Endodermal cell (in vitro differentiated cells): ENCODE measurements at regions not wholly inside any gene's neighbourhood (a gene's known extent, or its start where the extent isn't known, plus 50 kb on each side); places are given as distances from the start of the nearest gene placed in this dataset.

Experiments used
- DNase-seq: peaks from one replicate; pipeline ENCODE4 v3.0.0-alpha.2; 2017
- H3K27ac ChIP-seq: 2 replicates; pipeline ENCODE4 v1.5.1; 2013; ENCODE audit warnings: mild to moderate bottlenecking, low read depth, low read length, moderate library complexity
- H3K27me3 ChIP-seq: 2 replicates; pipeline ENCODE4 v1.6.1; 2013; ENCODE audit warnings: mild to moderate bottlenecking, low read length, moderate library complexity; ENCODE audit not compliant: insufficient read depth, control insufficient read depth, poor library complexity, severe bottlenecking
- H3K36me3 ChIP-seq: 2 replicates; pipeline ENCODE4 v1.7.0; 2013; ENCODE audit warnings: mild to moderate bottlenecking, low read length, moderate library complexity; ENCODE audit not compliant: control insufficient read depth, insufficient read depth
- H3K4me1 ChIP-seq: one replicate; pipeline ENCODE4 v1.7.0; 2013; ENCODE audit warnings: low read length; ENCODE audit not compliant: control insufficient read depth, insufficient read depth
- H3K4me3 ChIP-seq: 2 replicates; pipeline ENCODE4 v1.5.1; 2013; ENCODE audit warnings: mild to moderate bottlenecking, low read length, moderate library complexity
- H3K9ac ChIP-seq: 2 replicates; pipeline ENCODE4 v1.6.1; 2013; ENCODE audit warnings: mild to moderate bottlenecking, low read length, moderate library complexity; ENCODE audit not compliant: poor library complexity, severe bottlenecking; ENCODE audit errors: extremely low read depth
- H3K9me3 ChIP-seq: 2 replicates; pipeline ENCODE4 v1.6.1; 2013; ENCODE audit warnings: mild to moderate bottlenecking, low read length, moderate library complexity; ENCODE audit not compliant: control insufficient read depth
- H3K27ac Mint-ChIP-seq: 2 replicates; pipeline ENCODE4 v1.8.0; 2020; ENCODE audit warnings: mixed read lengths
- H3K27me3 Mint-ChIP-seq: 2 replicates; pipeline ENCODE4 v1.8.0; 2021; ENCODE audit warnings: mild to moderate bottlenecking, mixed read lengths; ENCODE audit not compliant: insufficient read depth
- H3K36me3 Mint-ChIP-seq: 2 replicates; pipeline ENCODE4 v1.8.0; 2020; ENCODE audit warnings: low read depth, mixed read lengths
- H3K4me1 Mint-ChIP-seq: 2 replicates; pipeline ENCODE4 v1.8.0; 2020; ENCODE audit warnings: mixed read lengths
- H3K4me3 Mint-ChIP-seq: 2 replicates; pipeline ENCODE4 v1.8.0; 2020; ENCODE audit warnings: mild to moderate bottlenecking, moderate library complexity, mixed read lengths
- H3K9me3 Mint-ChIP-seq: 2 replicates; pipeline ENCODE4 v1.8.0; 2020; ENCODE audit warnings: mild to moderate bottlenecking, mixed read lengths
- WGBS, 2 experiments: methylation state at CpG; one replicate each; pipeline versions ENCODE4 v1.1.5 to v1.1.7; 2013; ENCODE audit warnings: missing lambda C conversion rate in 2 of 2, mixed read lengths in 1 of 2; ENCODE audit not compliant: insufficient coverage in 1 of 2, insufficient read length in 1 of 2; 5-methylcytosine and 5-hydroxymethylcytosine counted together
- TF ChIP-seq, protein P1 (sequence below): fragments of 200-600 bp; sonication (generic); conservative IDR thresholded peaks from 2 replicates; pipeline ENCODE4 v1.5.0; 2021; ENCODE audit warnings: antibody characterized with exemption, mild to moderate bottlenecking

- TF ChIP-seq, protein P1, sequence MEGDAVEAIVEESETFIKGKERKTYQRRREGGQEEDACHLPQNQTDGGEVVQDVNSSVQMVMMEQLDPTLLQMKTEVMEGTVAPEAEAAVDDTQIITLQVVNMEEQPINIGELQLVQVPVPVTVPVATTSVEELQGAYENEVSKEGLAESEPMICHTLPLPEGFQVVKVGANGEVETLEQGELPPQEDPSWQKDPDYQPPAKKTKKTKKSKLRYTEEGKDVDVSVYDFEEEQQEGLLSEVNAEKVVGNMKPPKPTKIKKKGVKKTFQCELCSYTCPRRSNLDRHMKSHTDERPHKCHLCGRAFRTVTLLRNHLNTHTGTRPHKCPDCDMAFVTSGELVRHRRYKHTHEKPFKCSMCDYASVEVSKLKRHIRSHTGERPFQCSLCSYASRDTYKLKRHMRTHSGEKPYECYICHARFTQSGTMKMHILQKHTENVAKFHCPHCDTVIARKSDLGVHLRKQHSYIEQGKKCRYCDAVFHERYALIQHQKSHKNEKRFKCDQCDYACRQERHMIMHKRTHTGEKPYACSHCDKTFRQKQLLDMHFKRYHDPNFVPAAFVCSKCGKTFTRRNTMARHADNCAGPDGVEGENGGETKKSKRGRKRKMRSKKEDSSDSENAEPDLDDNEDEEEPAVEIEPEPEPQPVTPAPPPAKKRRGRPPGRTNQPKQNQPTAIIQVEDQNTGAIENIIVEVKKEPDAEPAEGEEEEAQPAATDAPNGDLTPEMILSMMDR, result no peak
- H3K27ac Mint-ChIP-seq, result no peak overlapping the region
- peak; percentile 54 for DNase-seq
- 43 to 60% methylated on average over 3 to 7 of the region's 7 CpGs for WGBS, 2 experiments
- peaks cover 5% of the 10 kb centered on the region for H3K27me3 Mint-ChIP-seq
- H3K4me1 Mint-ChIP-seq, result peaks cover 20% of the 10 kb centered on the region
- H3K36me3 Mint-ChIP-seq, result peaks cover under 1% of the 10 kb centered on the region
- H3K4me3 Mint-ChIP-seq, result no peak overlapping the region
- H3K9me3 Mint-ChIP-seq, result no peaks in the 10 kb centered on the region
- no peak overlapping the region for H3K4me3 ChIP-seq
- H3K36me3 ChIP-seq, result no peaks in the 10 kb centered on the region
- H3K9me3 ChIP-seq, result no peaks in the 10 kb centered on the region
- no peaks in the 10 kb centered on the region for H3K27me3 ChIP-seq
- H3K9ac ChIP-seq, result no peak overlapping the region
- peaks cover 4% of the 10 kb centered on the region for H3K4me1 ChIP-seq
- peak overlapping the region; percentile 12 for H3K27ac ChIP-seq
Observed at GRCh38 chr7:21030237-21030871, 243.7 kb upstream of the SP8 start.

- Mint-ChIP-seq H3K4me1 (peaks cover 44% of the 10 kb centered on the region), H3K27me3 (no peaks in the 10 kb centered on the region), H3K9me3 (peaks cover 24% of the 10 kb centered on the region), H3K36me3 (peaks cover 21% of the 10 kb centered on the region), H3K27ac (no peak overlapping the region), H3K4me3 (no peak overlapping the region)
- TF ChIP-seq, protein P1, result no peak
- H3K27ac ChIP-seq, result peak overlapping the region; percentile 21
- H3K4me1 ChIP-seq, result peaks cover 13% of the 10 kb centered on the region
- H3K9me3 ChIP-seq, result peaks cover 20% of the 10 kb centered on the region
- no peak overlapping the region for H3K4me3 ChIP-seq
- H3K27me3 ChIP-seq, result no peaks in the 10 kb centered on the region
- no peak for DNase-seq
- no peak overlapping the region for H3K9ac ChIP-seq
- 74% methylated on average over 2 of the region's 2 CpGs; no CpG with 5 or more reads in 1 of the 2 experiments for WGBS, 2 experiments
- H3K36me3 ChIP-seq, result no peaks in the 10 kb centered on the region
Observed at GRCh38 chr7:21041252-21041651, 254.6 kb upstream of the SP8 start.

DNA sequence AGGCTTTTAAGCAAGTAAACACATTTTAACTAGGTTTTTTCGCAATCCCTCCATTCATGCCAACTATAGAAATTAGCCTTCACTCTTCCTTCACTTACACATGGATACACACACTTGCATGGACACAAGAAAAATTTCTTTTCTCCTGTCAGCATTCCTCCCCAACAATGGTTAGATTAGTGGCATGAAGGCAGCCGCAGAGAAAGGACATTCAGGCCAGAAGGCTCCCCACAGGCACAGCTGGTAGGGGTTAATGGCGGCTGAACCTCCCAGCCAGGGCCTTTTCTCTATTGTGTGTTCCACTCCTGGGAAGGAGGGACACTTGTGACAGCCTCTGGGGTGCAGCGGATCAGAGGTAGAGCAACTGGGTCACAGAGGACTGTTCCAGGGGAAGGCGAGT, 255.0 kb upstream of the SP8 start:
- Mint-ChIP-seq H3K36me3 (peaks cover 18% of the 10 kb centered on the region), H3K27ac (peak overlapping the region; percentile 40), H3K27me3 (no peaks in the 10 kb centered on the region), H3K4me3 (no peak overlapping the region), H3K4me1 (peaks cover 44% of the 10 kb centered on the region), H3K9me3 (peaks cover 20% of the 10 kb centered on the region)
- peaks cover 16% of the 10 kb centered on the region for H3K9me3 ChIP-seq
- peaks cover 13% of the 10 kb centered on the region for H3K4me1 ChIP-seq
- no peak overlapping the region for H3K9ac ChIP-seq
- 44 to 54% methylated on average over 2 to 5 of the region's 5 CpGs for WGBS, 2 experiments
- TF ChIP-seq, protein P1, result no peak
- peak; percentile 76 for DNase-seq
- H3K4me3 ChIP-seq, result no peak overlapping the region
- no peaks in the 10 kb centered on the region for H3K27me3 ChIP-seq
- no peaks in the 10 kb centered on the region for H3K36me3 ChIP-seq
- H3K27ac ChIP-seq, result peak overlapping the region; percentile 64
